NCI-H2081 treated with DMSO at 0.1 percent for 48 hours (cell line): ENCODE measurements at regions not wholly inside any gene's neighbourhood (a gene's known extent, or its start where the extent isn't known, plus 50 kb on each side); places are given as distances from the start of the nearest gene placed in this dataset.

Source experiments
- DNase-seq: peaks from one replicate; lab custom pipeline; 2025; lab: John Stamatoyannopoulos, UW

GRCh38 chr20:11447371-11448100, 470.2 kb upstream of the BTBD3 start:
- no peak for DNase-seq

- DNase-seq, result no peak
Measured at GRCh38 chr20:11448554-11448953, 469.1 kb upstream of the BTBD3 start.

- DNase-seq, result no peak
Measured at GRCh38 chr20:11451793-11452291, 465.9 kb upstream of the BTBD3 start.

GRCh38 chr20:11452326-11452725, 465.4 kb upstream of the BTBD3 start:
- DNase-seq, result no peak

GRCh38 chr20:11453430-11453829, 464.3 kb upstream of the BTBD3 start:
- DNase-seq, result no peak

- DNase-seq, result no peak
Measured at GRCh38 chr20:11454966-11455799, 462.5 kb upstream of the BTBD3 start.

GRCh38 chr20:11457488-11457887, 460.2 kb upstream of the BTBD3 start:
- no peak for DNase-seq

GRCh38 chr20:11459090-11459890, 458.4 kb upstream of the BTBD3 start:
- no peak for DNase-seq

GRCh38 chr20:11467436-11467835, 450.3 kb upstream of the BTBD3 start:
- DNase-seq, result no peak

- DNase-seq, result no peak
Measured at GRCh38 chr20:11468880-11469279, 448.8 kb upstream of the BTBD3 start.

GRCh38 chr20:11469795-11470435, 447.8 kb upstream of the BTBD3 start:
- DNase-seq, result no peak

- no peak for DNase-seq
Measured at GRCh38 chr20:11473983-11474382, 443.7 kb upstream of the BTBD3 start.

- DNase-seq, result no peak
Measured at GRCh38 chr20:11483697-11484096, 434.0 kb upstream of the BTBD3 start.

- DNase-seq, result no peak
Measured at GRCh38 chr20:11484479-11484878, 433.2 kb upstream of the BTBD3 start.

- DNase-seq, result no peak
Measured at GRCh38 chr20:11492386-11492785, 425.3 kb upstream of the BTBD3 start.

GRCh38 chr20:11492846-11493245, 424.8 kb upstream of the BTBD3 start:
- DNase-seq, result no peak

GRCh38 chr20:11496380-11496779, 421.3 kb upstream of the BTBD3 start:
- no peak for DNase-seq

- DNase-seq, result no peak
Measured at GRCh38 chr20:11497545-11497944, 420.1 kb upstream of the BTBD3 start.

GRCh38 chr20:11499101-11499634, 418.5 kb upstream of the BTBD3 start:
- DNase-seq, result no peak

- DNase-seq, result no peak
Measured at GRCh38 chr20:11502061-11502460, 415.6 kb upstream of the BTBD3 start.

GRCh38 chr20:11502671-11503070, 415.0 kb upstream of the BTBD3 start:
- DNase-seq, result no peak

- DNase-seq, result no peak
Measured at GRCh38 chr20:11509776-11510175, 407.9 kb upstream of the BTBD3 start.
